Mammary epithelial cell (primary cell): ENCODE measurements at regions not wholly inside any gene's neighbourhood (a gene's known extent, or its start where the extent isn't known, plus 50 kb on each side); places are given as distances from the start of the nearest gene placed in this dataset.

Experiments
- EZH2 ChIP-seq: IDR thresholded peaks from 2 replicates; pipeline ENCODE4 v1.6.1; 2012; ENCODE audit warnings: low read length, inconsistent platforms, borderline replicate concordance
- TF ChIP-seq, protein P1 (sequence below), 2 donors: IDR thresholded peaks in 1 of 2; conservative IDR thresholded peaks in 1 of 2; 2 replicates each; pipeline ENCODE4 v1.5.1; 2011 to 2012; ENCODE audit warnings: inconsistent platforms in 2 of 2, low read length in 2 of 2, mild to moderate bottlenecking in 2 of 2, control low read depth in 1 of 2, low read depth in 1 of 2; ENCODE audit not compliant: insufficient read depth in 1 of 2; ENCODE audit errors: extremely low read depth in 1 of 2

DNA sequence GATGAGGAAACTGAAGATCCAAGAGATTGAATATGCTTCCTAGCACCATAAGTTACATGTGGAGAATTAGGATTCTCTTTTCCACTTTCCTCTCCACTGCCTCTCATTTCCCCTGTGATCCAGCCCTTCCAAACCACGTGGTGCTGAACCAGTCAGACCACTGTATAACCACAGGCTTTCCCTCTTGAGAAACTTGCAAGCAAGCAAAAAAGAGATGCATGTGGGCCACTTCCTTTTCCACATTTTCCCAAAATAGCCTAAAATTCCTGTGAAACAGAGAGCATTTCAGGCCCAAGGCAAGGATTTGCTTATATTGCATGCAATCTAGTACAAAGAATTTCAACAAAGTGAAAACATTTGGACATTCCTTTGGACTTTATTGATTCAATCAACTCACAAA, 59.3 kb upstream of the KSR1 start:
- TF ChIP-seq, protein P1, sequence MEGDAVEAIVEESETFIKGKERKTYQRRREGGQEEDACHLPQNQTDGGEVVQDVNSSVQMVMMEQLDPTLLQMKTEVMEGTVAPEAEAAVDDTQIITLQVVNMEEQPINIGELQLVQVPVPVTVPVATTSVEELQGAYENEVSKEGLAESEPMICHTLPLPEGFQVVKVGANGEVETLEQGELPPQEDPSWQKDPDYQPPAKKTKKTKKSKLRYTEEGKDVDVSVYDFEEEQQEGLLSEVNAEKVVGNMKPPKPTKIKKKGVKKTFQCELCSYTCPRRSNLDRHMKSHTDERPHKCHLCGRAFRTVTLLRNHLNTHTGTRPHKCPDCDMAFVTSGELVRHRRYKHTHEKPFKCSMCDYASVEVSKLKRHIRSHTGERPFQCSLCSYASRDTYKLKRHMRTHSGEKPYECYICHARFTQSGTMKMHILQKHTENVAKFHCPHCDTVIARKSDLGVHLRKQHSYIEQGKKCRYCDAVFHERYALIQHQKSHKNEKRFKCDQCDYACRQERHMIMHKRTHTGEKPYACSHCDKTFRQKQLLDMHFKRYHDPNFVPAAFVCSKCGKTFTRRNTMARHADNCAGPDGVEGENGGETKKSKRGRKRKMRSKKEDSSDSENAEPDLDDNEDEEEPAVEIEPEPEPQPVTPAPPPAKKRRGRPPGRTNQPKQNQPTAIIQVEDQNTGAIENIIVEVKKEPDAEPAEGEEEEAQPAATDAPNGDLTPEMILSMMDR (conservative IDR thresholded peaks at IDR 0.05 in 1 of 2, IDR thresholded peaks at IDR 0.05 in 1 of 2; ENCODE audit: extremely low read depth in 1 of 2, insufficient read depth in 1 of 2, low read depth in 1 of 2, low read length in 2 of 2), result no peak
- TF ChIP-seq EZH2, result no peak
